HT1080 (cell line): ENCODE measurements at regions not wholly inside any gene's neighbourhood (a gene's known extent, or its start where the extent isn't known, plus 50 kb on each side); places are given as distances from the start of the nearest gene placed in this dataset. TPM values are rescaled to one million over a fixed set of nuclear protein-coding genes. Genes with fewer than 3 reads are reported as not detected.
A peak's percentile ranks its signal among the peaks of the same experiment; 100 is the strongest.

Experiments
- DNase-seq: peaks from one replicate; pipeline ENCODE4 v3.0.0-alpha.2; 2015; ENCODE audit warnings: low read depth
- small RNA-seq: library from RNA; depleted of rRNA; stranded (forward); fragments of <200 nt; gene quantifications from one replicate; pipeline ENCODE3, GENCODE V24; 2014

DNA sequence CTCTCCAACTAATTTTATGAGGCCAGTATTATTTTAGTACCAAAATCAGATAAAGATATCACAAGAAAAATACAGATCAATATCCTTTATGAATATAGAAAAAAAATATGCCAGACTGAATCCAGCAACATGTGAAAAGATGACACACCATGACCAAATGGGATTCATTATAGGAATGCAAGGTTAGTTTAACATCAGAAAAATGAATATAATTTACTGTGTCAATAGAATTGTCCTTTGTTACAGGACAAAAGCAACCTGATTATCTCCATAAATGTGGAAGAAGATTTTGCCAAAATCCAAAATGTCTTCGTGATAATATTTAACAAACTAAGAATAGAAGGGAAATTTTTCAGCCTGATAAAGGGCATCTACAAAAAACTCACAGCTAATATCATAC, 66.4 kb upstream of the DAB2 start:
- DNase-seq, result no peak

DNA sequence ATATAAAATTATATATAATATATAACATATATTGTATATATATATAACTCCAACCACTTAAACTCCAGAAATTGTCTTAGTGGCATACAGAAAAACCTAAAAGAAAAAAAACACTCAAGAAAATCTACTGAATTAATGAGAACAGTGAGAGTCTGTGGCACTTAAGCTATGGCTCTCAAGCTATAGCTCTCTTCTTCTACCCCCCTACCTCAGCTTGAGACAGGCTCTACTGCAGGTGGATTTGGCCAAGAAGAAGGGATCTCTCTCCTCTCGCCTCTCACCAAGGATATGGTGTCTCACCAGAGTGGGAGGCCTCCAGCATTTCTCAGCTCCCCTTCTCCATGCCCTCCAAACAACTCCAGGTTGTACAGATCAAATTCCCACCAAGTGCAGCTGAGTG, 64.5 kb upstream of the DAB2 start:
- no peak for DNase-seq

- DNase-seq, result no peak
Measured at GRCh38 chr5:39486790-39487189, 62.0 kb upstream of the DAB2 start.

DNA sequence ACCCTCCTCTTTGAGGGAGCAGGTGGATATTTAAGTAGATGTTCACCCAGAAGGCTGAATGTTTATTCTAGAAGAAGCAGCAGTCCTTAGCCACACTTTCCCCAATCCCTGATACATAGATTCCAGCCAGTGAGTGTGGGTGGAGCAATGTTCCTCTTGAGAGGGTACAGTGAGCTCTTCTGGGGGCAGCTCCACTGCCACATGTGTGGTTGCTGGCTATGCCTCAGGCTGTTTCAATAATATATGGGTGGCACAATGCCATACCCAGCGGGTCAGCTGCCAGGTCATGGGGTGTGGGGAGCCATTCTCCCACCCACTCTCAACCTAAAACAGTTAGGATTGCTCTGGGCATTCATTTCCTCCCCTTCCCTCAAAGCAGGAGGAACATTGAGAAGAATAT, 61.6 kb upstream of the DAB2 start:
- DNase-seq, result no peak

GRCh38 chr5:39485079-39485478, 60.3 kb upstream of the DAB2 start:
- no peak for DNase-seq

DNA sequence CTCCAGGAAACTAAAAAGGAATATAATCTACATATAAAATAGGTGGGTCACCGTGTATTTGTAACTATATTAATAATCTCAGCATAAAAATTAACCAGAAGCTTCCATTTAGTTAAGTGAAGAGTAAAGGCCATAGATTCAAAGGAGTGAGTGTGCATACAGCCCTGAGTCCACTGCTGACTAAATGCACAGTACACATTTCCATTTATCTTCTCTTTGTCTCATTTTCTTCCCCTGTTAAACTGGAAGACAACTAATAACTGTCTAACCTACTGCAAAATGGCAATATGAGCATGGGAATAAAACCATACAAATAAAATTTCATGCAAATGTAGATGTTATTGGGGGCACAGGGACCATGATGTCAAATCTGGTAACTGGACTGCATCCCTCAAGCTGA, 59.9 kb upstream of the DAB2 start:
- DNase-seq, result no peak

- DNase-seq, result no peak
Measured at GRCh38 chr5:39482098-39482497, 57.3 kb upstream of the DAB2 start.

DNA sequence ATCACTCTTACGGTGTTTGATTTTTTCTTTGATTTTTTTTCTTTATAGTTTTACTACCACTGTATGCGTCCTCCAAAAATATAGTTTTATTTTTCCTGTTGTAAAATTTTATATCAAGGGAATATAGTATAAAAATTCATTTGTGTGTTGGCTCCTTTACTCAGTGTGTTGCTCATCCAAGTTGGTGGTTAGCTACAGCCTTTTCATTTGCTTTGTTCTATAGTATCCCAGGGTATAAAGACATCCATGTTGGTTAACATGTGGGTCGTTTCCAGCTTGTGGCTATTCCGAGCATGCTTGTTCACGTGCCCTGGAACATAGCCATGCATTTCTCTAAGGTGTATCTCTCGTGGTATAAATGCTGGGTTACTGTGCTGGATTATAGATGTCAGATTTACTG, 54.8 kb upstream of the DAB2 start:
- no peak for DNase-seq

GRCh38 chr5:39478863-39479262, 54.1 kb upstream of the DAB2 start:
- no peak for DNase-seq

DNA sequence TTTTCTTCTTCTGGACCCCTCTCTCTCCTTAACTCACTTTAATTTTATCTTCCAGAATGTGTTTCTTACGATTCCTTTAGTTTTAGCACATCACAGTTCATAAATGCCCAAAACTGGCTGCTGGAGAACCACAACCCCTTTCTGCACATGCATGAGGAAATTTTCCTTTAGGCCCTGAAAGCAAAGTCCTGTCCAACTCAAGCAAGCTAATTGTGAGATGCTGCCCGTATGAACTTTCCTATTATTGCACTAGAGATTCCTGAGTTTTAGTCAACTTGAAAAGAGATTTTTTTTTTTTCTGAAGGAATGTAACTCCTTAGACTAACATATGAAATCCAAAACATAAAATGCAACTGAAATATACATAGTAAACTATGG, 52.1 kb upstream of the DAB2 start:
- no peak for DNase-seq

DNA sequence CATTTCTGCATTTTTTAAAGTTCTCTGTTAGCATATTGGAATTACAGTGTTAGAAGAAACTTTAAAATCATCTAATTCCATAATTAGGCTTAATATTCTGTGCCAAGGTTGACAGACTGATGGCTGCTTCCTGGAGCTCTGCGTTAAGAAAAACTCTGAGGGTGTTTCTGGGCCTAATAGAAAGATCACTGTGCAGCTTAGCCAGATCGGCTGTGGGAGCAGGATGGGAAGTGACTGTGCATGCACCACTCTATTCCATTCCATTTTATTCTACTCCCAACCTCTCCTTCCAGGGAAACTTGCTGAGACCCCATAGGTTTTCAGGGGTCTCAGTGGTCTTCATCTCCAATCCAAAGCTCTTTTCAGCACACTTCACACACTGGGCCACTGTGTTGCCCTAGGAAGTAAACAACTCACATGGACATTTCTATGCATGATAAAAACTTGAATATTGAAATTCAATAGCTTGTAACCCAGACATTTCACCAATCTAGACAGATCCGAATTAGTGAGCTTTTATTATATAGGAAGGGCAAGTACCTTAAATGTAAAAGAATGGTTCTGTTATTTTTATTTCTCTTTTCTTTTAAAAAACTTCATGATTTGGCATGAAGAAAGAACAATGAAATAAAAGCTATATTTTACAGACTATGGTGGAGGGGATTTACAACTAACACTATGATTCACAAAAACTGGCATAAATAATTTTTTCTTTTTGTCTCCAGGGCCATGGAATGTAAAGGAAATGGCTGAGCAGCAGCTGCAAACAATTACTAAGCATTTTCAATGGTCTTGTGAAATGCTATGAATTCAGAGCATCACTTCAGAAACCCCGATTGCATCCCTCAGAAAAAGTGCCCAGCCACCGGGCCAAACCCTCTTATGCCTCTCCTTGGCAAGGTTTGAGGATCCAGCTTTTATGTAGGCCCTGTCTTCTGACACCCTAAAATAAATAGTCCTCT, 51.4 kb upstream of the DAB2 start:
- peak; percentile 18 for DNase-seq

DNA sequence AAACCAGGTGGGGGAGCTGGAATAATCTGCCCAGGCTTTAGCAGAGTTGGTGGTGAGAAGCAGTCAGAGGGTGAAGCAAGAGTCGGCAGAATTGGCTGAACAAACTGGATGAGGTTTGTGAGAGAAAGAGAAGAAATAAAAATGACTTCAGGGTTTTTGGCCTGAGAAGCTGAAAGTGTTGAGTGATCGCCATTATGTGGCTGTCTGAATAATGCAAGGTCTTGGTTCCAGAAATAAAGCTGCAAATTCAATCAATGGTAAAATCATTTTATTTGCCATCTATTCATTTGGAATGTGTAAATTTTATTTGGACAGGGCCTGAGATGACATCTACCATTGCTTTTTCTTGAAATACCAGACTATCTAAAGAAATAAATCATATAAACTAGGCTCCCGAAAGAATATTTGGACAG, 50.4 kb upstream of the DAB2 start:
- no peak for DNase-seq

Small RNA genes in the stretch of these regions (small RNA-seq; reads per million reads assigned to genes)
- not detected for gene RNU1-150P
